ENCODE measurements at regions not wholly inside any gene's neighbourhood (a gene's known extent, or its start where the extent isn't known, plus 50 kb on each side); places are given as distances from the start of the nearest gene placed in this dataset.
"Not testable (repeated sequence)": the region's sequence is repeated elsewhere in the genome, so short reads cannot be mapped to it uniquely, and the experiment has no call there.

- no peak for DNase-seq (ENCODE audit: low read depth)
These were observed 144.5 kb downstream of the MEX3B start for GRCh38 chr15:81901319-81901718.

- DNase-seq (ENCODE audit: low read depth), result no peak
These were observed 146.1 kb downstream of the MEX3B start for GRCh38 chr15:81899730-81900129.

GRCh38 chr15:81899024-81899423 is 146.8 kb downstream of the MEX3B start:
- no peak for DNase-seq (ENCODE audit: low read depth)

- DNase-seq (ENCODE audit: low read depth), result no peak
These were observed 148.7 kb downstream of the MEX3B start for GRCh38 chr15:81897057-81897677.

- DNase-seq (ENCODE audit: low read depth), result no peak
These were observed 149.5 kb downstream of the MEX3B start for GRCh38 chr15:81896356-81896755.

- no peak for DNase-seq (ENCODE audit: low read depth)
These were observed 150.1 kb downstream of the MEX3B start for GRCh38 chr15:81895723-81896122.

- DNase-seq (ENCODE audit: low read depth), result no peak
These were observed 151.8 kb downstream of the MEX3B start for GRCh38 chr15:81894061-81894460.

- no peak for DNase-seq (ENCODE audit: low read depth)
These were observed 152.5 kb downstream of the MEX3B start for GRCh38 chr15:81893182-81893835.

GRCh38 chr15:81890496-81890895 is 155.3 kb downstream of the MEX3B start:
- DNase-seq (ENCODE audit: low read depth), result no peak

GRCh38 chr15:81889485-81889881 is 156.3 kb downstream of the MEX3B start:
- DNase-seq (ENCODE audit: low read depth), result no peak

- no peak for DNase-seq (ENCODE audit: low read depth)
These were observed 156.9 kb downstream of the MEX3B start for GRCh38 chr15:81888748-81889484.

- DNase-seq (ENCODE audit: low read depth), result no peak
These were observed 157.9 kb downstream of the MEX3B start for GRCh38 chr15:81887912-81888311.

GRCh38 chr15:81887188-81887587 is 158.6 kb downstream of the MEX3B start:
- DNase-seq (ENCODE audit: low read depth), result not testable (repeated sequence)

- DNase-seq (ENCODE audit: low read depth), result no peak
These were observed 159.2 kb downstream of the MEX3B start for GRCh38 chr15:81886591-81886990.

- no peak for DNase-seq (ENCODE audit: low read depth)
These were observed 159.7 kb downstream of the MEX3B start for GRCh38 chr15:81886080-81886479.

- DNase-seq (ENCODE audit: low read depth), result no peak
These were observed 160.7 kb downstream of the MEX3B start for GRCh38 chr15:81885135-81885534.

GRCh38 chr15:81882504-81882903 is 163.3 kb downstream of the MEX3B start:
- DNase-seq (ENCODE audit: low read depth), result no peak

GRCh38 chr15:81880833-81881232 is 165.0 kb downstream of the MEX3B start:
- DNase-seq (ENCODE audit: low read depth), result no peak

GRCh38 chr15:81880314-81880713 is 165.5 kb downstream of the MEX3B start:
- no peak for DNase-seq (ENCODE audit: low read depth)

- not testable (repeated sequence) for DNase-seq (ENCODE audit: low read depth)
These were observed 170.1 kb downstream of the MEX3B start for GRCh38 chr15:81875717-81876116.

GRCh38 chr15:81870746-81871106 is 175.1 kb downstream of the MEX3B start:
- not testable (repeated sequence) for DNase-seq (ENCODE audit: low read depth)

GRCh38 chr15:81870062-81870745 is 175.6 kb downstream of the MEX3B start:
- DNase-seq (ENCODE audit: low read depth), result not testable (repeated sequence)
